Activated T-cell treated with anti-CD3 and anti-CD28 coated beads, Interleukin-2, amount 50 U/mL, for 4 hours (primary cell): ENCODE measurements at regions not wholly inside any gene's neighbourhood (a gene's known extent, or its start where the extent isn't known, plus 50 kb on each side); places are given as distances from the start of the nearest gene placed in this dataset.
"Not testable (repeated sequence)": the region's sequence is repeated elsewhere in the genome, so short reads cannot be mapped to it uniquely, and the experiment has no call there.

Experiments
- ATAC-seq, 2 donors: fragments of 200-7000 bp; cut with Tn5 transposase; one replicate each; pipeline ENCODE4 v1.10.0; 2021
- DNase-seq: peaks from one replicate; pipeline ENCODE4 v3.0.0-alpha.2; 2020
- H3K27me3 Mint-ChIP-seq: one replicate; pipeline ENCODE4 v1.8.0; 2021; ENCODE audit warnings: low read depth, mixed read lengths
- H3K36me3 Mint-ChIP-seq: one replicate; pipeline ENCODE4 v1.8.0; 2022; ENCODE audit warnings: mixed read lengths; ENCODE audit not compliant: insufficient read depth
- H3K4me1 Mint-ChIP-seq: one replicate; pipeline ENCODE4 v1.8.0; 2021; ENCODE audit warnings: low read depth, mixed read lengths
- H3K4me3 Mint-ChIP-seq: one replicate; pipeline ENCODE4 v1.8.0; 2021; ENCODE audit warnings: mild to moderate bottlenecking, moderate library complexity, mixed read lengths
- H3K9me3 Mint-ChIP-seq: one replicate; pipeline ENCODE4 v1.8.0; 2021; ENCODE audit warnings: mixed read lengths

GRCh38 chrY:7292113-7292512 is 380.6 kb upstream of the AMELY start:
- Mint-ChIP-seq H3K27me3 (no peaks in the 10 kb centered on the region), H3K4me3 (no peak overlapping the region)

GRCh38 chrY:7289889-7290833 is 378.6 kb upstream of the AMELY start:
- Mint-ChIP-seq H3K4me1 (peaks cover 65% of the 10 kb centered on the region), H3K4me3 (peak overlapping the region; percentile 60), H3K27me3 (no peaks in the 10 kb centered on the region), H3K36me3 (peaks cover 6% of the 10 kb centered on the region), H3K9me3 (no peaks in the 10 kb centered on the region)
- ATAC-seq = peak in 1 of 2 donors; percentile 69
- no peak for DNase-seq

More at GRCh38 chrY:7292113-7292512, 380.6 kb upstream of the AMELY start:
- ATAC-seq (no peak), DNase-seq (no peak)
- peaks cover 66% of the 10 kb centered on the region for H3K4me1 Mint-ChIP-seq
- H3K9me3 Mint-ChIP-seq = no peaks in the 10 kb centered on the region
- peaks cover 5% of the 10 kb centered on the region for H3K36me3 Mint-ChIP-seq

GRCh38 chrY:7288611-7289010 is 377.1 kb upstream of the AMELY start:
- Mint-ChIP-seq H3K9me3 (no peaks in the 10 kb centered on the region), H3K36me3 (peaks cover 13% of the 10 kb centered on the region), H3K4me3 (no peak overlapping the region), H3K27me3 (no peaks in the 10 kb centered on the region), H3K4me1 (peaks cover 65% of the 10 kb centered on the region)
- ATAC-seq = no peak
- no peak for DNase-seq

- DNase-seq, H3K27me3 Mint-ChIP-seq, H3K9me3 Mint-ChIP-seq, ATAC-seq, H3K4me3 Mint-ChIP-seq: not testable (repeated sequence)
- Mint-ChIP-seq H3K36me3 (peaks cover 15% of the 10 kb centered on the region), H3K4me1 (peaks cover 67% of the 10 kb centered on the region)
Measured at GRCh38 chrY:7287963-7288362, 376.4 kb upstream of the AMELY start.

GRCh38 chrY:7285388-7285787 is 373.8 kb upstream of the AMELY start:
- DNase-seq (no peak), ATAC-seq (no peak)
- H3K9me3 Mint-ChIP-seq = no peaks in the 10 kb centered on the region
- no peak overlapping the region for H3K4me3 Mint-ChIP-seq
- peaks cover 60% of the 10 kb centered on the region for H3K4me1 Mint-ChIP-seq
- H3K27me3 Mint-ChIP-seq = no peaks in the 10 kb centered on the region
- H3K36me3 Mint-ChIP-seq = peaks cover 15% of the 10 kb centered on the region

GRCh38 chrY:7283001-7283400 is 371.4 kb upstream of the AMELY start:
- Mint-ChIP-seq H3K4me3 (peak overlapping the region; percentile 58), H3K27me3 (no peaks in the 10 kb centered on the region), H3K4me1 (peaks cover 63% of the 10 kb centered on the region), H3K9me3 (no peaks in the 10 kb centered on the region), H3K36me3 (peaks cover 13% of the 10 kb centered on the region)
- DNase-seq (no peak), ATAC-seq (no peak)

GRCh38 chrY:7280151-7280740 is 368.7 kb upstream of the AMELY start:
- peaks cover 65% of the 10 kb centered on the region for H3K4me1 Mint-ChIP-seq
- peak overlapping the region; percentile 68 for H3K4me3 Mint-ChIP-seq
- peak in 1 of 2 donors; percentile 57 for ATAC-seq
- H3K9me3 Mint-ChIP-seq, H3K27me3 Mint-ChIP-seq, DNase-seq: not testable (repeated sequence)
- H3K36me3 Mint-ChIP-seq = peaks cover 12% of the 10 kb centered on the region

GRCh38 chrY:7275751-7276150 is 364.2 kb upstream of the AMELY start:
- Mint-ChIP-seq H3K27me3 (no peaks in the 10 kb centered on the region), H3K4me1 (peaks cover 44% of the 10 kb centered on the region), H3K4me3 (peak overlapping the region; percentile 98), H3K9me3 (no peaks in the 10 kb centered on the region), H3K36me3 (peaks cover 4% of the 10 kb centered on the region)
- ATAC-seq (no peak), DNase-seq (no peak)

GRCh38 chrY:7275014-7275413 is 363.5 kb upstream of the AMELY start:
- H3K36me3 Mint-ChIP-seq = peaks cover 4% of the 10 kb centered on the region
- no peak for ATAC-seq
- H3K4me3 Mint-ChIP-seq = peak overlapping the region; percentile 98
- H3K4me1 Mint-ChIP-seq = peaks cover 39% of the 10 kb centered on the region
- DNase-seq = no peak
- no peaks in the 10 kb centered on the region for H3K9me3 Mint-ChIP-seq
- no peaks in the 10 kb centered on the region for H3K27me3 Mint-ChIP-seq

GRCh38 chrY:7274369-7274913 is 362.9 kb upstream of the AMELY start:
- ATAC-seq = peak in 1 of 2 donors; percentile 16

GRCh38 chrY:7273587-7274203 is 362.1 kb upstream of the AMELY start:
- no peaks in the 10 kb centered on the region for H3K9me3 Mint-ChIP-seq
- peaks cover 26% of the 10 kb centered on the region for H3K4me1 Mint-ChIP-seq
- ATAC-seq (peak in 1 of 2 donors; percentile 82), DNase-seq (no peak)
- H3K36me3 Mint-ChIP-seq = peaks cover 4% of the 10 kb centered on the region
- no peaks in the 10 kb centered on the region for H3K27me3 Mint-ChIP-seq
- peak overlapping the region; percentile 90 for H3K4me3 Mint-ChIP-seq

More at GRCh38 chrY:7274369-7274913, 362.9 kb upstream of the AMELY start:
- Mint-ChIP-seq H3K36me3 (peaks cover 4% of the 10 kb centered on the region), H3K9me3 (no peaks in the 10 kb centered on the region), H3K27me3 (no peaks in the 10 kb centered on the region), H3K4me3 (peak overlapping the region; percentile 98), H3K4me1 (peaks cover 34% of the 10 kb centered on the region)
- DNase-seq = no peak

GRCh38 chrY:7272556-7273195 is 361.1 kb upstream of the AMELY start:
- no peak for DNase-seq
- Mint-ChIP-seq H3K4me1 (peaks cover 25% of the 10 kb centered on the region), H3K9me3 (no peaks in the 10 kb centered on the region), H3K36me3 (peaks cover 4% of the 10 kb centered on the region), H3K4me3 (peak overlapping the region; percentile 90), H3K27me3 (no peaks in the 10 kb centered on the region)
- no peak for ATAC-seq

- peaks cover 6% of the 10 kb centered on the region for H3K4me1 Mint-ChIP-seq
- DNase-seq = no peak
- no peaks in the 10 kb centered on the region for H3K36me3 Mint-ChIP-seq
- no peak overlapping the region for H3K4me3 Mint-ChIP-seq
- H3K27me3 Mint-ChIP-seq = no peaks in the 10 kb centered on the region
- no peak for ATAC-seq
- H3K9me3 Mint-ChIP-seq = no peaks in the 10 kb centered on the region
Measured at GRCh38 chrY:7263773-7264172, 352.2 kb upstream of the AMELY start.

GRCh38 chrY:7262531-7262930 is 351.0 kb upstream of the AMELY start:
- Mint-ChIP-seq H3K4me1 (peaks cover 3% of the 10 kb centered on the region), H3K27me3 (no peaks in the 10 kb centered on the region), H3K36me3 (no peaks in the 10 kb centered on the region), H3K4me3 (no peak overlapping the region), H3K9me3 (no peaks in the 10 kb centered on the region)
- ATAC-seq (no peak), DNase-seq (no peak)
